Transverse colon (tissue), 4 donors: ENCODE measurements at regions not wholly inside any gene's neighbourhood (a gene's known extent, or its start where the extent isn't known, plus 50 kb on each side); places are given as distances from the start of the nearest gene placed in this dataset.

ENCODE experiments used
- DNase-seq: peaks from one replicate; pipeline ENCODE4 v3.0.0-alpha.2; 2019
- H3K27ac ChIP-seq, 4 donors: fragments of 200-600 bp; sonication (generic); 2 replicates each; pipeline ENCODE4 v1.5.1; 2016 to 2018; ENCODE audit warnings: inconsistent platforms in 4 of 4
- H3K27me3 ChIP-seq: fragments of 200-600 bp; sonication (generic); 2 replicates; pipeline ENCODE4 v1.5.1; 2017; ENCODE audit warnings: inconsistent platforms
- H3K36me3 ChIP-seq, 4 donors: fragments of 200-600 bp; sonication (generic); 2 replicates each; pipeline ENCODE4 v1.5.1; 2017 to 2019; ENCODE audit warnings: inconsistent platforms in 4 of 4
- H3K4me1 ChIP-seq, 4 donors: fragments of 200-600 bp; sonication (generic); 2 replicates each; pipeline ENCODE4 v1.5.1; 2017 to 2020; ENCODE audit warnings: inconsistent platforms in 4 of 4
- H3K4me3 ChIP-seq, 4 donors: fragments of 200-600 bp; sonication (generic); 1 replicate in 1 of 4; 2 replicates in 3 of 4; pipeline versions ENCODE4 v1.5.1 to v1.6.1; 2017 to 2019; ENCODE audit warnings: inconsistent platforms in 4 of 4
- H3K9me3 ChIP-seq, 2 donors: fragments of 200-600 bp; sonication (generic); 2 replicates each; pipeline ENCODE4 v1.5.1; 2017 to 2019; ENCODE audit warnings: inconsistent platforms in 2 of 2
- CTCF ChIP-seq, 5 experiments: fragments of 200-600 bp in 3 of 5; fragments of 450-650 bp in 2 of 5; sonication (generic) in 3 of 5; IDR thresholded peaks; 1 replicate in 2 of 5; 2 replicates in 3 of 5; pipeline ENCODE4 v1.5.1; 2016 to 2017; ENCODE audit warnings: antibody characterized with exemption in 5 of 5, inconsistent platforms in 3 of 5, mild to moderate bottlenecking in 2 of 5, moderate library complexity in 1 of 5
- EP300 ChIP-seq: sonication (generic); formaldehyde crosslinking; IDR thresholded peaks from one replicate; pipeline ENCODE4 v1.6.1; 2017; ENCODE audit warnings: antibody characterized with exemption, low read depth
- POLR2A ChIP-seq: fragments of 450-650 bp; IDR thresholded peaks from one replicate; pipeline ENCODE4 v1.6.1; 2016; ENCODE audit warnings: antibody characterized with exemption, mild to moderate bottlenecking, moderate library complexity
- POLR2AphosphoS5 ChIP-seq, 3 donors: sonication (generic); formaldehyde crosslinking; IDR thresholded peaks; one replicate each; pipeline ENCODE4 v1.6.1; 2016; ENCODE audit warnings: antibody characterized with exemption in 3 of 3
- WGBS, 2 donors: methylation state at CpG; one replicate each; pipeline ENCODE4 v1.1.5; 2018; ENCODE audit warnings: low coverage in 1 of 2; 5-methylcytosine and 5-hydroxymethylcytosine counted together
- in situ Hi-C, 4 donors: fragments of 200-750 bp; cut with MboI; loops; one replicate each; pipeline versions ENCODE4 v1.15.0 to v1.15.1; 2017; ENCODE audit warnings: low sequenced_read_pairs in 3 of 4, low pct_ligation_motif_present in 1 of 4, low pct_unique_long_range_greater_than_20kb in 1 of 4
- intact Hi-C: fragments of 100-400 bp; cut with DNase I; formaldehyde crosslinking; loops from one replicate; pipeline ENCODE4 v1.15.1; 2023; ENCODE audit warnings: low total_unique reads

DNA sequence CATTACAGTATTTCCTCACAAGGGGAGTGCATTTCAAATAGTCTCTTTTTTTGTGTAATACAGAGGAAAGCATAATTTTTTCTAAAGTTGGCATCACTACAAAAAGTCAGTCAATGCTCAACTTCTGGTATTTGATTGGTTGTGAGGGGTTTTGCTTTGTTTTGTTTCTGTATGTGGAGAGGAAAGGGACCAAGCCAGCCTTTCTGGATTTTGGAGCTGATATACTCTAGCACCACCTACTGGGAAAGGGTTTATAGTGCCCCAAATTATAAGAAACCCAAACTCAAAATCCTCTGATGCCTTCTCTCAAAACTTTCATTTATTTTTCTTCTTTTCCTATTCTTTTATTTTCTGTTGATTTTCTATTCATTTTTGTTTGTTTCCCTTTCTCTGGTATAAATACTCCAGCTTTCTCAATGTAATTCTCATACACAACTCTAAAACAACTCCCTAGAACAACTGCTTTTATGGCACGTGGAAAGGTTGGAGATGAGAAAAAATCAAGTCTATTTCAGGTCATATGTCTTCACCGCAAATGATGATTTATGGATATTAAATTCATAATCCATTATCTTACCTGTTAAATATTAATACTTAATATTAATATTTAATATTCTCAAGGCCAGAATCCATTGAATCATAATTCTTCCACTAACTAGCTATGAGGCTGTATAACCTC is 69.5 kb upstream of the ANXA1 start:
- H3K27ac ChIP-seq, result peak overlapping the region in 2 of 4 donors; percentile 10 to 59
- intact Hi-C loops, result loop anchor here (5.0 to 10.0 kb wide), 2 partner anchors 57 to 225 kb away; no protein-coding TSS in a partner anchor

GRCh38 chr9:73080110-73080694 is 71.5 kb upstream of the ANXA1 start:
- H3K4me3 ChIP-seq, result no peak overlapping the region
- peaks cover 13 to 49% (median 28%) of the 10 kb centered on the region in 4 donors for H3K4me1 ChIP-seq
- peak; percentile 35 for DNase-seq
- H3K27me3 ChIP-seq, result no peaks in the 10 kb centered on the region
- intact Hi-C loops, result loop anchor here (5.0 to 10.0 kb wide), 2 partner anchors 55 to 223 kb away; no protein-coding TSS in a partner anchor
- H3K9me3 ChIP-seq, result no peaks in the 10 kb centered on the region
- 43 to 56% methylated on average over 2 to 3 of the region's 3 CpGs for WGBS, 2 donors
- no peak for TF ChIP-seq POLR2A
- TF ChIP-seq POLR2AphosphoS5 (IDR thresholded peaks at IDR 0.05), result peak in 1 of 3 donors; percentile 23
- in situ Hi-C loops, result loop anchor here (10.0 to 25.0 kb wide), 3 partner anchors 215 to 225 kb away; no protein-coding TSS in a partner anchor
- no peaks in the 10 kb centered on the region for H3K36me3 ChIP-seq
- peak overlapping the region; percentile 56 to 65 (median 62) for H3K27ac ChIP-seq

More for the DNA sequence above, 69.5 kb upstream of the ANXA1 start:
- Histone ChIP-seq H3K4me3 (no peak overlapping the region), H3K36me3 (no peaks in the 10 kb centered on the region), H3K4me1 (peaks cover 13 to 48% (median 27%) of the 10 kb centered on the region in 4 donors), H3K9me3 (no peaks in the 10 kb centered on the region), H3K27me3 (no peaks in the 10 kb centered on the region)
- WGBS, 2 donors, result 29 to 62% methylated on average over 2 of the region's 2 CpGs
- no peak for TF ChIP-seq POLR2A
- TF ChIP-seq CTCF (IDR thresholded peaks at IDR 0.05), result peak; percentile 70 to 77 (median 75)
- no peak for TF ChIP-seq EP300
- in situ Hi-C loops, result loop anchor here (10.0 to 25.0 kb wide), 3 partner anchors 217 to 227 kb away; no protein-coding TSS in a partner anchor
- DNase-seq, result no peak

DNA sequence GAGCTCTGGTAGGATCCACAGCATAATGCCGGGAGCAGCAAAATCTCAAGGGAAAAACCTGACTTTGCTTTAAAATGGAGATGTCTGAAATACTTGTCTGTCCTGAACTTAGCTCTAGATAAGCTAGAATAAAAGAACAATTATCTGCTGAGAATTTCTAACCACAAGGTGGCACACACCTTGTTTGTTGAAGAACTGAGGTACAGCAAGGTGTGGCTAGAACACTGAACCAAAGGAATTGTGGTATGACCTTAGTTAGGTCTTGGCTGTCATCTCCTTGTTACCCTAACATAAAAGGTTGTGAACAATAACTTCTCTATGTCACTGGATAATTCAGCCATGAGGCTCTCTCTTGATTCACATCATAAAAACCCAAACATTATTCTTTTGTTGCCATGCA is 72.3 kb upstream of the ANXA1 start:
- DNase-seq, result no peak
- H3K9me3 ChIP-seq, result no peaks in the 10 kb centered on the region
- TF ChIP-seq POLR2AphosphoS5 (IDR thresholded peaks at IDR 0.05) (peak in 1 of 3 donors; percentile 46), POLR2A (no peak), CTCF (IDR thresholded peaks at IDR 0.05) (peak in 4 of 5 experiments; percentile 18 to 64 (median 35))
- in situ Hi-C loops (loop anchor here in 1 of 4 donors (25.0 kb wide), 1 partner anchor 217 kb away; no protein-coding TSS in a partner anchor), intact Hi-C loops (no loop called here)
- H3K4me1 ChIP-seq, result peaks cover 13 to 50% (median 28%) of the 10 kb centered on the region in 4 donors
- H3K36me3 ChIP-seq, result no peaks in the 10 kb centered on the region
- WGBS, 2 donors, result 20 to 71% methylated on average over 1 of the region's 1 CpG
- peak overlapping the region; percentile 56 to 65 (median 62) for H3K27ac ChIP-seq
- H3K27me3 ChIP-seq, result no peaks in the 10 kb centered on the region
- no peak overlapping the region for H3K4me3 ChIP-seq

DNA sequence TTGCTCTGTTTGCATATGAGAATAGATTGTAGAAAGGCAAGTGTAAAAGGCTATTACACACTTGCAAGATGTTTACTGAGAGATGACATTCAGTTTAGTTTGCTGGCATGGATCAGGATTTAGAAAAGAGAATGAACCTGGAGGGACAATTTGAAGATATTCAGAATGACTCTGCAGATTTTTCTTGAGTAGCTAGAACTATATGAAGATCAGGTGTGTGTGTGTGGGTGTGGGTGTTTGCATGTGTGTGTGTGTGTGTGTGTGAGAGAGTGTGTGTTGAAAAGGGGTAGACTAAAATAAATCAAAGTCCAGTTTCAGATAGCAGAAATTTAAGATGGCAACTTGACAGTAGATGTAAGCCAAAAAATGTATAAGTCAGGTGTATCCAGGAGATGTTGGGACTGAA is 74.0 kb upstream of the ANXA1 start:
- peak; percentile 54 for DNase-seq
- H3K4me1 ChIP-seq, result peaks cover 19 to 55% (median 28%) of the 10 kb centered on the region in 4 donors
- no peaks in the 10 kb centered on the region for H3K9me3 ChIP-seq
- intact Hi-C loops (no loop called here), in situ Hi-C loops (loop anchor here in 1 of 4 donors (25.0 kb wide), 1 partner anchor 215 kb away; no protein-coding TSS in a partner anchor)
- H3K27ac ChIP-seq, result peak overlapping the region; percentile 14 to 56 (median 48)
- TF ChIP-seq POLR2A (no peak), POLR2AphosphoS5 (IDR thresholded peaks at IDR 0.05) (no peak)
- H3K4me3 ChIP-seq, result no peak overlapping the region
- H3K27me3 ChIP-seq, result no peaks in the 10 kb centered on the region
- no peaks in the 10 kb centered on the region for H3K36me3 ChIP-seq

- Histone ChIP-seq H3K27ac (peak overlapping the region in 2 of 4 donors; percentile 45 to 56), H3K4me1 (peaks cover 19 to 48% (median 28%) of the 10 kb centered on the region in 4 donors), H3K4me3 (no peak overlapping the region), H3K9me3 (no peaks in the 10 kb centered on the region), H3K27me3 (no peaks in the 10 kb centered on the region), H3K36me3 (no peaks in the 10 kb centered on the region)
- in situ Hi-C loops (loop anchor here in 1 of 4 donors (25.0 kb wide), 1 partner anchor 215 kb away; no protein-coding TSS in a partner anchor), intact Hi-C loops (no loop called here)
- no peak for DNase-seq
- TF ChIP-seq CTCF (IDR thresholded peaks at IDR 0.05) (no peak), POLR2A (no peak), EP300 (no peak), POLR2AphosphoS5 (IDR thresholded peaks at IDR 0.05) (no peak)
Observed at GRCh38 chr9:73076970-73077369, 74.7 kb upstream of the ANXA1 start.
